H1 (cell line): ENCODE measurements at regions not wholly inside any gene's neighbourhood (a gene's known extent, or its start where the extent isn't known, plus 50 kb on each side); places are given as distances from the start of the nearest gene placed in this dataset.

ENCODE experiments used
- CTCF ChIA-PET: fragments of 300-600 bp; sonication (Branson Sonifier 250); formaldehyde crosslinking; loops from one replicate; lab custom pipeline; 2021; ENCODE audit not compliant: partially characterized antibody; lab: Charles Lee
- POLR2A ChIA-PET: fragments of 300-600 bp; sonication (Branson Sonifier 250); formaldehyde crosslinking; loops from one replicate; lab custom pipeline; 2021; ENCODE audit warnings: inconsistent platforms; ENCODE audit not compliant: partially characterized antibody; lab: Charles Lee
- DNase-seq, 2 experiments: peaks; one replicate each; pipeline versions ENCODE4 v3.0.0 to v3.0.0-alpha.2; 2010 to 2022; ENCODE audit warnings: low spot score in 2 of 2, low read depth in 1 of 2, mixed read lengths in 1 of 2
- FAIRE-seq: peaks from 2 replicates; lab custom pipeline; 2011; peaks lifted over from hg19 to GRCh38; lab: Jason Lieb, UNC
- H2AFZ ChIP-seq: 2 replicates; pipeline ENCODE4 v1.8.1; 2012; ENCODE audit warnings: low read length, inconsistent platforms
- H2AK5ac ChIP-seq: 2 replicates; pipeline ENCODE4 v1.6.1; 2013; ENCODE audit warnings: low read depth, low read length
- H2BK120ac ChIP-seq: replicated peaks from 2 replicates; pipeline ENCODE3; 2013; ENCODE audit warnings: low read depth, low read length, inconsistent platforms
- H2BK12ac ChIP-seq: 2 replicates; pipeline ENCODE4 v1.6.1; 2013; ENCODE audit warnings: low read depth, low read length
- H2BK15ac ChIP-seq: 2 replicates; pipeline ENCODE4 v1.6.1; 2013; ENCODE audit warnings: low read length
- H2BK20ac ChIP-seq: 2 replicates; pipeline ENCODE4 v1.6.1; 2013; ENCODE audit warnings: low read length
- H2BK5ac ChIP-seq: 2 replicates; pipeline ENCODE4 v1.6.1; 2013; ENCODE audit warnings: low read depth, low read length
- H3K14ac ChIP-seq: 2 replicates; pipeline ENCODE4 v1.6.1; 2013; ENCODE audit warnings: inconsistent platforms; ENCODE audit not compliant: insufficient read length
- H3K18ac ChIP-seq: 2 replicates; pipeline ENCODE4 v1.6.1; 2013; ENCODE audit warnings: low read length; ENCODE audit errors: extremely low read depth
- H3K23ac ChIP-seq: 2 replicates; pipeline ENCODE4 v1.6.1; 2013; ENCODE audit warnings: inconsistent platforms; ENCODE audit not compliant: insufficient read length
- H3K23me2 ChIP-seq: 2 replicates; pipeline ENCODE4 v1.6.1; 2013; ENCODE audit warnings: low read depth, low read length
- H3K27ac ChIP-seq: 2 replicates; pipeline ENCODE4 v1.6.1; 2011; ENCODE audit warnings: low read depth, low read length, inconsistent platforms
- H3K27me3 ChIP-seq, 4 experiments: replicated peaks in 1 of 4; 1 replicate in 1 of 4; 2 replicates in 3 of 4; pipeline versions ENCODE4 v1.6.1 to v1.8.1; 2011 to 2013; ENCODE audit warnings: low read length in 3 of 4, mild to moderate bottlenecking in 3 of 4, inconsistent platforms in 2 of 4, mixed read lengths in 2 of 4, moderate library complexity in 1 of 4; ENCODE audit not compliant: control insufficient read depth in 3 of 4, insufficient read depth in 3 of 4; ENCODE audit errors: extremely low read depth in 1 of 4
- H3K36me3 ChIP-seq, 4 experiments: 2 replicates each; pipeline versions ENCODE4 v1.6.1 to v1.8.1; 2011 to 2013; ENCODE audit warnings: mild to moderate bottlenecking in 4 of 4, low read length in 3 of 4, moderate library complexity in 2 of 4, control low read depth in 1 of 4, inconsistent platforms in 1 of 4; ENCODE audit not compliant: insufficient read depth in 4 of 4, control insufficient read depth in 2 of 4
- H3K4ac ChIP-seq: replicated peaks from 2 replicates; pipeline ENCODE3; 2013; ENCODE audit warnings: low read length, low read depth, mixed read lengths, inconsistent platforms; ENCODE audit not compliant: insufficient read length
- H3K4me1 ChIP-seq, 4 experiments: replicated peaks in 1 of 4; 1 replicate in 1 of 4; 2 replicates in 3 of 4; pipeline versions ENCODE4 v1.6.1 to v1.8.1; 2011 to 2013; ENCODE audit warnings: low read length in 3 of 4, inconsistent platforms in 2 of 4, mixed read lengths in 1 of 4; ENCODE audit not compliant: insufficient read depth in 4 of 4, control insufficient read depth in 3 of 4
- H3K4me2 ChIP-seq, 2 experiments: 2 replicates each; pipeline versions ENCODE4 v1.6.1 to v1.8.1; 2011 to 2013; ENCODE audit warnings: low read depth in 2 of 2, low read length in 2 of 2, control low read depth in 1 of 2, inconsistent platforms in 1 of 2, mild to moderate bottlenecking in 1 of 2; ENCODE audit not compliant: insufficient read depth in 1 of 2
- H3K4me3 ChIP-seq, 4 experiments: fragments of 200-600, 300-600 bp in 1 of 4; sonication (generic), shearing (Covaris generic), sonication (Bioruptor Twin) in 1 of 4; 2 replicates each; pipeline versions ENCODE4 v1.5.1 to v1.8.1; 2011 to 2016; ENCODE audit warnings: low read length in 4 of 4, low read depth in 3 of 4, control low read depth in 2 of 4, inconsistent platforms in 2 of 4, mild to moderate bottlenecking in 2 of 4, mixed read lengths in 1 of 4, moderate library complexity in 1 of 4; ENCODE audit not compliant: insufficient read depth in 2 of 4; ENCODE audit errors: extremely low read depth in 1 of 4
- H3K56ac ChIP-seq: replicated peaks from 2 replicates; pipeline ENCODE3; 2013; ENCODE audit warnings: low read depth, mild to moderate bottlenecking, mixed read lengths, low read length, inconsistent platforms; ENCODE audit not compliant: insufficient read length
- H3K79me1 ChIP-seq: 2 replicates; pipeline ENCODE4 v1.6.1; 2013; ENCODE audit warnings: low read depth, low read length, control low read depth
- H3K79me2 ChIP-seq, 2 experiments: 2 replicates each; pipeline versions ENCODE4 v1.6.1 to v1.8.1; 2012 to 2013; ENCODE audit warnings: low read length in 2 of 2, mild to moderate bottlenecking in 2 of 2, inconsistent platforms in 1 of 2; ENCODE audit not compliant: insufficient read depth in 2 of 2, control insufficient read depth in 1 of 2
- H3K9ac ChIP-seq, 4 experiments: replicated peaks in 1 of 4; 1 replicate in 1 of 4; 2 replicates in 3 of 4; pipeline versions ENCODE4 v1.6.1 to v1.8.1; 2011 to 2013; ENCODE audit warnings: low read depth in 3 of 4, low read length in 3 of 4, control low read depth in 2 of 4, mild to moderate bottlenecking in 2 of 4, moderate library complexity in 2 of 4, inconsistent platforms in 1 of 4; ENCODE audit errors: extremely low read depth in 1 of 4
- H3K9me3 ChIP-seq, 2 experiments: 2 replicates each; pipeline versions ENCODE4 v1.6.1 to v1.8.1; 2012 to 2013; ENCODE audit warnings: mild to moderate bottlenecking in 2 of 2, moderate library complexity in 2 of 2, control low read depth in 1 of 2, inconsistent platforms in 1 of 2, low read depth in 1 of 2, low read length in 1 of 2, mixed read lengths in 1 of 2; ENCODE audit not compliant: insufficient read depth in 2 of 2
- H4K20me1 ChIP-seq, 2 experiments: replicated peaks in 1 of 2; 2 replicates each; pipeline versions ENCODE3 to v1.8.1; 2011 to 2013; ENCODE audit warnings: inconsistent platforms in 2 of 2, low read length in 2 of 2, mild to moderate bottlenecking in 1 of 2; ENCODE audit not compliant: insufficient read depth in 2 of 2, control insufficient read depth in 1 of 2
- H4K5ac ChIP-seq: 2 replicates; pipeline ENCODE4 v1.6.1; 2013; ENCODE audit warnings: low read length, low read depth, mixed read lengths, inconsistent platforms; ENCODE audit not compliant: insufficient read length
- H4K8ac ChIP-seq: 2 replicates; pipeline ENCODE4 v1.8.0; 2013; ENCODE audit warnings: mild to moderate bottlenecking, moderate library complexity, low read length, inconsistent platforms; ENCODE audit not compliant: insufficient read depth; ENCODE audit errors: extremely low read depth
- H4K91ac ChIP-seq: replicated peaks from 2 replicates; pipeline ENCODE3; 2013; ENCODE audit warnings: low read length, mixed read lengths, inconsistent platforms; ENCODE audit not compliant: insufficient read length
- KDM5A ChIP-seq: fragments of 200-600 bp; IDR thresholded peaks from 2 replicates; pipeline ENCODE4 v1.7.1; 2012; ENCODE audit warnings: mild to moderate bottlenecking, low read length, inconsistent platforms, mixed read lengths
- NRF1 ChIP-seq: IDR thresholded peaks from 2 replicates; pipeline ENCODE4 v1.6.1; 2011; ENCODE audit warnings: mild to moderate bottlenecking, low read depth, low read length, improper control_type of control experiment
- PHF8 ChIP-seq: fragments of 200-600 bp; sonication (generic); conservative IDR thresholded peaks from 2 replicates; pipeline ENCODE4 v1.7.1; 2012; ENCODE audit warnings: low read depth, mild to moderate bottlenecking, inconsistent platforms, low read length, moderate library complexity
- SP4 ChIP-seq: IDR thresholded peaks from 2 replicates; pipeline ENCODE4 v1.6.1; 2012; ENCODE audit warnings: low read length, inconsistent platforms
- SRF ChIP-seq: IDR thresholded peaks from 2 replicates; pipeline ENCODE4 v1.6.1; 2011; ENCODE audit warnings: mild to moderate bottlenecking, low read depth, low read length, moderate library complexity
- SUZ12 ChIP-seq: fragments of 200-600 bp; sonication (generic); IDR thresholded peaks from 2 replicates; pipeline ENCODE4 v1.6.1; 2012; ENCODE audit warnings: mild to moderate bottlenecking, inconsistent platforms, low read length, moderate library complexity, mixed read lengths
- TAF1 ChIP-seq: IDR thresholded peaks from 2 replicates; pipeline ENCODE4 v1.6.1; 2011; ENCODE audit warnings: mild to moderate bottlenecking, low read depth, low read length
- TAF7 ChIP-seq: optimal IDR thresholded peaks from 2 replicates; pipeline ENCODE3; 2011; ENCODE audit warnings: low read depth, mild to moderate bottlenecking, inconsistent platforms, low read length, moderate library complexity, borderline replicate concordance
- WGBS, 2 experiments: shearing (Covaris generic) in 1 of 2; methylation state at CpG; one replicate each; pipeline versions ENCODE4 v1.1.6 to v1.1.7; 2013 to 2015; ENCODE audit warnings: low lambda C conversion rate in 2 of 2, mixed read lengths in 2 of 2, inconsistent platforms in 1 of 2, low coverage in 1 of 2, missing lambda C conversion rate in 1 of 2; ENCODE audit not compliant: insufficient replicate concordance in 2 of 2, insufficient coverage in 1 of 2, insufficient read length in 1 of 2; ENCODE audit errors: extremely low coverage in 1 of 2, missing lambda C conversion rate in 1 of 2; 5-methylcytosine and 5-hydroxymethylcytosine counted together
- TF ChIP-seq, protein P1 (sequence below): IDR thresholded peaks from 2 replicates; pipeline ENCODE4 v1.6.1; 2011; ENCODE audit warnings: low read length, improper control_type of control experiment
- TF ChIP-seq, protein P2 (sequence below): IDR thresholded peaks from 2 replicates; pipeline ENCODE4 v1.6.1; 2012; ENCODE audit warnings: inconsistent platforms
- TF ChIP-seq, protein P3 (sequence below): IDR thresholded peaks from 2 replicates; pipeline ENCODE4 v1.6.1; 2012; ENCODE audit warnings: inconsistent platforms

DNA sequence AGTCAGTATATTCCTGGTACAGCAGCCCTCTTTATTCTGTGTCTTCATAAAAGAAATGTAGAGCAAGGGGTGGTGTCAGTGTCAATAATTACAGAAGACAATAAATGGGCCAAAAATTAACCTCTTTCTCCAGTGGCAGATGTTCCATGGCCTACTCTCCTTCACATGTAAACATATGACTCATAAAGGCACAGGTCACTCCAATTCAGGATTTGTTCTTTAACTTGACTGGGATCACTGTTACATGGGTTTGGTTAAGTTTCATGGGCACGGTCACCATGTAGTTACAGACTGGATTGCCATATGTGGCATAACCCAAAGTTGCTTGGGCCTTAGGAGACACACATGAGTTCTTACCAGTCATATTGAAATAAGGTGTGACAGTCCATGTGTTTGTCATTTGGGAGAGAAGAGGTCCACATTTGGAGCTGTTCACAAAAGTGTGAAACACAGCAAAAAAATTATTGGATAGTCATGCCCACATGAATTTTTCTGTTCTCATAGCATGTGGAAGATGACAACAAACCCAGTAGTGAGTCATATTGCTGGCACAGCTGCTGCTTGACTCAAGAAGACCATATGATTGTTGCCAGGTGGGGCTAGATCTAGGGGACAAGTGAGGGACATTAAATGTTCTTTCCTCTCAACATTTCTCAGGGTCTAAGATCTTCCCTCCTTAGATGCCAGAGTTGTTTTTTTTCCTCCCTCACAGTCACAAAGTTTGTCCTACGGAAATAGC lies 68.1 kb upstream of the HTR2A start:
- CTCF ChIA-PET = interaction anchor here (1.3 to 5.7 kb wide), 2 partner anchors 8 to 70 kb away, joined by 4 to 49 read pairs; no protein-coding TSS in a partner anchor
- Histone ChIP-seq H2BK20ac (no peak overlapping the region), H3K4ac (no peak overlapping the region), H4K20me1 (no peaks in the 10 kb centered on the region), H3K14ac (no peak overlapping the region), H3K9ac (no peak overlapping the region), H2BK12ac (no peak overlapping the region), H3K23me2 (no peaks in the 10 kb centered on the region), H3K79me1 (no peaks in the 10 kb centered on the region), H2BK5ac (no peak overlapping the region), H3K18ac (no peak overlapping the region), H3K23ac (no peak overlapping the region), H2BK15ac (no peak overlapping the region), H4K91ac (no peak overlapping the region), H4K5ac (no peak overlapping the region), H3K4me3 (no peak overlapping the region), H3K36me3 (no peaks in the 10 kb centered on the region; a peak in 1 of 8 replicates), H2BK120ac (no peak overlapping the region), H3K56ac (no peak overlapping the region), H3K4me1 (no peaks in the 10 kb centered on the region), H3K9me3 (no peaks in the 10 kb centered on the region), H3K27me3 (no peaks in the 10 kb centered on the region), H3K27ac (no peak overlapping the region), H3K4me2 (no peak overlapping the region), H2AFZ (no peak overlapping the region), H4K8ac (no peak overlapping the region), H3K79me2 (no peaks in the 10 kb centered on the region), H2AK5ac (no peak overlapping the region)
- 47% methylated on average over 2 of the region's 2 CpGs; no CpG with 5 or more reads in 1 of the 2 experiments for WGBS, 2 experiments
- FAIRE-seq (no peak), DNase-seq (no peak)
- POLR2A ChIA-PET = no interaction called here
- TF ChIP-seq, protein P1, sequence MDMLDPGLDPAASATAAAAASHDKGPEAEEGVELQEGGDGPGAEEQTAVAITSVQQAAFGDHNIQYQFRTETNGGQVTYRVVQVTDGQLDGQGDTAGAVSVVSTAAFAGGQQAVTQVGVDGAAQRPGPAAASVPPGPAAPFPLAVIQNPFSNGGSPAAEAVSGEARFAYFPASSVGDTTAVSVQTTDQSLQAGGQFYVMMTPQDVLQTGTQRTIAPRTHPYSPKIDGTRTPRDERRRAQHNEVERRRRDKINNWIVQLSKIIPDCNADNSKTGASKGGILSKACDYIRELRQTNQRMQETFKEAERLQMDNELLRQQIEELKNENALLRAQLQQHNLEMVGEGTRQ = no peak
- no peak for TF ChIP-seq TAF7
- no peak for TF ChIP-seq NRF1
- TF ChIP-seq SRF = no peak
- TF ChIP-seq KDM5A = no peak
- TF ChIP-seq SP4 = no peak
- TF ChIP-seq, protein P2, sequence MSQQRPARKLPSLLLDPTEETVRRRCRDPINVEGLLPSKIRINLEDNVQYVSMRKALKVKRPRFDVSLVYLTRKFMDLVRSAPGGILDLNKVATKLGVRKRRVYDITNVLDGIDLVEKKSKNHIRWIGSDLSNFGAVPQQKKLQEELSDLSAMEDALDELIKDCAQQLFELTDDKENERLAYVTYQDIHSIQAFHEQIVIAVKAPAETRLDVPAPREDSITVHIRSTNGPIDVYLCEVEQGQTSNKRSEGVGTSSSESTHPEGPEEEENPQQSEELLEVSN = no peak
- no peak for TF ChIP-seq SUZ12
- no peak for TF ChIP-seq PHF8
- TF ChIP-seq, protein P3, sequence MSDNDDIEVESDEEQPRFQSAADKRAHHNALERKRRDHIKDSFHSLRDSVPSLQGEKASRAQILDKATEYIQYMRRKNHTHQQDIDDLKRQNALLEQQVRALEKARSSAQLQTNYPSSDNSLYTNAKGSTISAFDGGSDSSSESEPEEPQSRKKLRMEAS = no peak
- TF ChIP-seq TAF1 = no peak
